Peyer's patch (tissue), 4 donors: ENCODE measurements at regions not wholly inside any gene's neighbourhood (a gene's known extent, or its start where the extent isn't known, plus 50 kb on each side); places are given as distances from the start of the nearest gene placed in this dataset.

ENCODE experiments used
- DNase-seq, 3 donors: peaks; one replicate each; pipeline ENCODE4 v3.0.0-alpha.2; 2017 to 2019
- H3K27ac ChIP-seq, 4 donors: fragments of 200-600 bp; sonication (generic); one replicate each; pipeline ENCODE4 v1.5.1; 2016 to 2019
- H3K27me3 ChIP-seq, 2 donors: fragments of 200-600 bp; sonication (generic); one replicate each; pipeline ENCODE4 v1.5.1; 2019
- H3K36me3 ChIP-seq, 3 donors: fragments of 200-600 bp; sonication (generic); one replicate each; pipeline ENCODE4 v1.5.1; 2016 to 2019
- H3K4me1 ChIP-seq, 4 donors: fragments of 200-600 bp; sonication (generic); one replicate each; pipeline ENCODE4 v1.5.1; 2016 to 2019
- H3K4me3 ChIP-seq, 4 donors: fragments of 200-600 bp; sonication (generic); 1 replicate in 3 of 4; 2 replicates in 1 of 4; pipeline ENCODE4 v1.5.1; 2016 to 2019; ENCODE audit warnings: mild to moderate bottlenecking in 1 of 4
- H3K9me3 ChIP-seq, 4 donors: fragments of 200-600 bp; sonication (generic); one replicate each; pipeline ENCODE4 v1.5.1; 2016 to 2019; ENCODE audit warnings: mild to moderate bottlenecking in 1 of 4
- CTCF ChIP-seq, 6 experiments: fragments of 450-650 bp in 4 of 6; fragments of 200-600 bp in 2 of 6; sonication (generic) in 1 of 6; IDR thresholded peaks; one replicate each; pipeline ENCODE4 v1.5.1; 2017 to 2019; ENCODE audit warnings: antibody characterized with exemption in 6 of 6, mild to moderate bottlenecking in 3 of 6, moderate library complexity in 1 of 6
- POLR2A ChIP-seq, 2 donors: fragments of 450-650 bp; IDR thresholded peaks; one replicate each; pipeline ENCODE4 v1.5.1; 2017; ENCODE audit warnings: antibody characterized with exemption in 2 of 2, mild to moderate bottlenecking in 2 of 2, moderate library complexity in 2 of 2

- no peaks in the 10 kb centered on the region for H3K36me3 ChIP-seq
- H3K27ac ChIP-seq: no peak overlapping the region
- no peak for DNase-seq
- no peaks in the 10 kb centered on the region for H3K27me3 ChIP-seq
- no peaks in the 10 kb centered on the region for H3K4me1 ChIP-seq
- no peak overlapping the region for H3K4me3 ChIP-seq
- TF ChIP-seq POLR2A (IDR thresholded peaks at IDR 0.05): no peak
- TF ChIP-seq CTCF (IDR thresholded peaks at IDR 0.05): no peak
- no peaks in the 10 kb centered on the region for H3K9me3 ChIP-seq
Observed at GRCh38 chr2:185473838-185474237, 264.8 kb upstream of the FSIP2 start.

DNA sequence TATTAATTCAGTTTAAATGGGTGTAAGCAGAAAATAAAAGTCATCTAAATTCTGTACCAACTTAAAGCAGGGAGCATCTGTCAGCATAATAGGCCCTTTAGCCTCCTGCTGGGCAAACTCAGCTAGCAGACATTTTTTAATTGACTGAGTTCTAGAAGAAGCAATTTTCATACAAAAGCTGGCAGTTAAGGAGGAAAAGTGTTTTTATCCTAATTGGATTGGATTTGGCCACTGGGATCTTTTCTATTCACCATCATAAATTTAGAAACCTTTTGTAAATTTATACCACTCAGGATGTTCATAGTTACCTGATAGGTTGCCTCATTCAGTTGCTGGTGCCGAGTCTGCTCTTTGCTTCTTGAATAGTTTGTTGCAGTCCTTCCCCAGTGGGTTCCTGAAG is 262.7 kb upstream of the FSIP2 start:
- Histone ChIP-seq H3K4me3 (no peak overlapping the region), H3K36me3 (no peaks in the 10 kb centered on the region), H3K27ac (no peak overlapping the region), H3K27me3 (no peaks in the 10 kb centered on the region), H3K9me3 (no peaks in the 10 kb centered on the region), H3K4me1 (no peaks in the 10 kb centered on the region)
- no peak for DNase-seq
- TF ChIP-seq CTCF (IDR thresholded peaks at IDR 0.05): no peak

DNA sequence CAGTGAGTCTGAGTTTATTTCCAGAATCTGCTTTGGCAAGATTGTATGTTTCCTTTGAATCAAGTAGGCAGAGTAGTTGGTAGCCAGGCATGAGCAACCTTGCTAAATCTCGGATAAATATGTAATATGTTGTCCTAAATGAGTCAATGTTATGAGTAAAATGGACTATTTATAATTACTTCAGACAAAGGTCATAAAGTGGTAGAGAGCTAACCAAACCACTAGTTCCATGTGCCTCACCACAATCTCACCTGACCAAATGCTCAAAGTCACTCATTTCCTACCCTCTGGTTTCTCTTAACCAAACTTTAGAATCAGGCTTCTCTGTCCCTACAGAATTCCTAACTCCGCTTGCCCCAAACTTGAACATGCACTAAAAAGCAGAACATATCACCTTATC is 261.2 kb upstream of the FSIP2 start:
- H3K4me1 ChIP-seq: no peaks in the 10 kb centered on the region
- no peak for DNase-seq
- TF ChIP-seq CTCF (IDR thresholded peaks at IDR 0.05) (no peak), POLR2A (IDR thresholded peaks at IDR 0.05) (no peak)
- H3K36me3 ChIP-seq: no peaks in the 10 kb centered on the region
- H3K9me3 ChIP-seq: no peaks in the 10 kb centered on the region
- no peaks in the 10 kb centered on the region for H3K27me3 ChIP-seq
- H3K4me3 ChIP-seq: no peak overlapping the region
- H3K27ac ChIP-seq: no peak overlapping the region

- TF ChIP-seq CTCF (IDR thresholded peaks at IDR 0.05): no peak
- Histone ChIP-seq H3K27ac (no peak overlapping the region), H3K4me3 (no peak overlapping the region), H3K4me1 (no peaks in the 10 kb centered on the region), H3K9me3 (no peaks in the 10 kb centered on the region), H3K36me3 (no peaks in the 10 kb centered on the region), H3K27me3 (no peaks in the 10 kb centered on the region)
- no peak for DNase-seq
Observed at GRCh38 chr2:185484602-185485001, 254.0 kb upstream of the FSIP2 start.

DNA sequence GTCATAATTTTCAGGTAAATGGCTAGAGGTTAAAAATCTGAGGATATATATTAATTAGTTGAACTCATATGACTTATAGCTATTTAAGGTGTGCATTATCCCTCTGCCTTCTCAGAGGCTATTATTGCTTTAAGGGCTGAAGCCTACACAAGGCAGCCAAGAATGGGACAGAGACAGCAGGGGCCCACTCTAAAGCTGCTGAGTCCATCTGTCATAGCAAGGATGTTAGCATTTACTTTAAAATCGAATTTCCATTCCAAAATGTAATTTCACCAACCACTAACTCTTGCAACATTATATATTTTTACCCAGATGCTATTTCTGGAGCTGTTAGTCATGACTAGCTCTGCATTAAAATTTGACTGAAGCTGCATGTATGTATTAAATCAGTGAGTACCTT is 236.3 kb upstream of the FSIP2 start:
- TF ChIP-seq POLR2A (IDR thresholded peaks at IDR 0.05): no peak
- Histone ChIP-seq H3K4me1 (no peaks in the 10 kb centered on the region), H3K27ac (no peak overlapping the region), H3K36me3 (no peaks in the 10 kb centered on the region), H3K27me3 (no peaks in the 10 kb centered on the region), H3K4me3 (no peak overlapping the region), H3K9me3 (no peaks in the 10 kb centered on the region)
- DNase-seq: no peak

DNA sequence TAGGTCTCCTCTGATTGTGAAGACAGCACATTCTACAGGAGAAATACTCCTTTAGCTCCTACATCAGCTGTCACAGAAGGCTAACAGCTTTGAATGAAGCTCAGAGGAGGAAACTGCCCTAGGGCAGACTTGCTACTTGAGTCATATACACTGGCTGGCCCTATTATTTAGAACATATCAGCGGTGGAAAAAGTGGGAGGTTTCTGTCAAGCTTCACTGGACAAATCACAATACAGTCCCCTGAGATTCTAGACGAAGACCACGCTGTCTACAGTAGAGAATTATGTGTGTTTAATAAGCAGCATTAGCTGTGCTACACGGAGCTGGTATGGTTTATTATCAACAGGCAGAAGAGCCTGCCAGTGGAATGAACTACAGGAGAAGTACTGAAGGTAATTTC is 230.9 kb upstream of the FSIP2 start:
- Histone ChIP-seq H3K9me3 (peaks cover 0 to 10% (median 0%) of the 10 kb centered on the region in 4 donors), H3K4me1 (no peaks in the 10 kb centered on the region), H3K36me3 (no peaks in the 10 kb centered on the region), H3K4me3 (no peak overlapping the region), H3K27me3 (no peaks in the 10 kb centered on the region), H3K27ac (no peak overlapping the region)
- DNase-seq: no peak
- TF ChIP-seq CTCF (IDR thresholded peaks at IDR 0.05) (no peak), POLR2A (IDR thresholded peaks at IDR 0.05) (no peak)
